Smooth muscle cell (in vitro differentiated cells): ENCODE measurements at regions not wholly inside any gene's neighbourhood (a gene's known extent, or its start where the extent isn't known, plus 50 kb on each side); places are given as distances from the start of the nearest gene placed in this dataset.
"Not testable (repeated sequence)": the region's sequence is repeated elsewhere in the genome, so short reads cannot be mapped to it uniquely, and the experiment has no call there.

ENCODE experiments used
- DNase-seq: peaks from one replicate; lab custom pipeline; 2025; ENCODE audit not compliant: unreplicated experiment; lab: John Stamatoyannopoulos, UW
- H2AFZ ChIP-seq: fragments of 200-600 bp; sonication (generic); 2 replicates; pipeline ENCODE4 v1.6.0; 2016; ENCODE audit warnings: antibody characterized with exemption, low read depth, mild to moderate bottlenecking
- H3F3A ChIP-seq: fragments of 200-600 bp; sonication (generic); 2 replicates; pipeline ENCODE4 v1.6.0; 2017; ENCODE audit warnings: antibody characterized with exemption, low read depth
- H3K27ac ChIP-seq: fragments of 200-600 bp; sonication (generic); 2 replicates; pipeline ENCODE4 v1.5.1; 2016; ENCODE audit warnings: low read depth, mild to moderate bottlenecking
- H3K27me3 ChIP-seq: fragments of 200-600 bp; sonication (generic); 2 replicates; pipeline ENCODE4 v1.6.1; 2016; ENCODE audit warnings: low read depth, mild to moderate bottlenecking
- H3K36me3 ChIP-seq: fragments of 200-600 bp; sonication (generic); 2 replicates; pipeline ENCODE4 v1.5.1; 2016; ENCODE audit warnings: low read depth
- H3K4me1 ChIP-seq: fragments of 200-600 bp; sonication (generic); 2 replicates; pipeline ENCODE4 v1.5.1; 2016; ENCODE audit warnings: low read depth
- H3K4me2 ChIP-seq: fragments of 200-600 bp; sonication (generic); 2 replicates; pipeline ENCODE4 v1.6.0; 2016; ENCODE audit warnings: mild to moderate bottlenecking
- H3K4me3 ChIP-seq: fragments of 200-600 bp; sonication (generic); 2 replicates; pipeline ENCODE4 v1.5.1; 2016; ENCODE audit warnings: mild to moderate bottlenecking
- H3K79me2 ChIP-seq: fragments of 200-600 bp; sonication (generic); 2 replicates; pipeline ENCODE4 v1.6.0; 2016; ENCODE audit warnings: low read depth, mild to moderate bottlenecking
- H3K9ac ChIP-seq: fragments of 200-600 bp; sonication (generic); 2 replicates; pipeline ENCODE4 v1.6.0; 2016; ENCODE audit warnings: low read depth
- H3K9me3 ChIP-seq: fragments of 200-600 bp; sonication (generic); replicated peaks from 2 replicates; pipeline ENCODE4 v1.5.1; 2016; ENCODE audit warnings: low read depth
- H4K20me1 ChIP-seq: fragments of 200-600 bp; sonication (generic); 2 replicates; pipeline ENCODE4 v1.6.0; 2016; ENCODE audit warnings: low read depth
- WGBS: methylation state at CpG from one replicate; pipeline ENCODE4 v1.1.7; 2016; ENCODE audit warnings: low lambda C conversion rate; 5-methylcytosine and 5-hydroxymethylcytosine counted together
- TF ChIP-seq, protein P1 (sequence below): fragments of 200-600 bp; sonication (generic); IDR thresholded peaks from 2 replicates; pipeline ENCODE4 v1.5.1; 2017; ENCODE audit warnings: borderline replicate concordance, mild to moderate bottlenecking, antibody characterized with exemption; ENCODE audit not compliant: insufficient read depth, poor library complexity, severe bottlenecking

DNA sequence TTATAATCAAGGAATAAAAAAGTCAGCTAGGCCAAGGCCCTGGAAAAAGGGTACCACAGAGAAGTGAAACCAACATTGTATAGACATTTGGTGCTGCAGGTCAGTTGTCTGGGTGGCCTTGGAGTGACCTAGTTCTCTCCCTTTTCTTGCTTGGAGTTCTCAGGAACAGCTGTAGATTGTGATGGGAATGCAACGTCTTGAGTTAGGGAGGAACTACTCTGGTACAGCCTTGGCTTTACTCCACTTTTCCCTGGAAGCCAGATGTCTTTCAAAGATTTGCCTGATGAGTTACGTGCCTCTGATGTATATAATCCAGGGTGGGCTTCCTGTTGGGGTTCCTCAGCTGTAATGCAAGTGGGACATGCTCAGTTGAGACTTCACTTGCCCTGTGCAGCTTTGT lies 694.7 kb downstream of the HTR1B start:
- H2AFZ ChIP-seq = peak overlapping the region; percentile 55
- H4K20me1 ChIP-seq = no peaks in the 10 kb centered on the region
- no peaks in the 10 kb centered on the region for H3K79me2 ChIP-seq
- TF ChIP-seq, protein P1, sequence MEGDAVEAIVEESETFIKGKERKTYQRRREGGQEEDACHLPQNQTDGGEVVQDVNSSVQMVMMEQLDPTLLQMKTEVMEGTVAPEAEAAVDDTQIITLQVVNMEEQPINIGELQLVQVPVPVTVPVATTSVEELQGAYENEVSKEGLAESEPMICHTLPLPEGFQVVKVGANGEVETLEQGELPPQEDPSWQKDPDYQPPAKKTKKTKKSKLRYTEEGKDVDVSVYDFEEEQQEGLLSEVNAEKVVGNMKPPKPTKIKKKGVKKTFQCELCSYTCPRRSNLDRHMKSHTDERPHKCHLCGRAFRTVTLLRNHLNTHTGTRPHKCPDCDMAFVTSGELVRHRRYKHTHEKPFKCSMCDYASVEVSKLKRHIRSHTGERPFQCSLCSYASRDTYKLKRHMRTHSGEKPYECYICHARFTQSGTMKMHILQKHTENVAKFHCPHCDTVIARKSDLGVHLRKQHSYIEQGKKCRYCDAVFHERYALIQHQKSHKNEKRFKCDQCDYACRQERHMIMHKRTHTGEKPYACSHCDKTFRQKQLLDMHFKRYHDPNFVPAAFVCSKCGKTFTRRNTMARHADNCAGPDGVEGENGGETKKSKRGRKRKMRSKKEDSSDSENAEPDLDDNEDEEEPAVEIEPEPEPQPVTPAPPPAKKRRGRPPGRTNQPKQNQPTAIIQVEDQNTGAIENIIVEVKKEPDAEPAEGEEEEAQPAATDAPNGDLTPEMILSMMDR = no peak
- H3F3A ChIP-seq = peaks cover 6% of the 10 kb centered on the region
- H3K4me2 ChIP-seq = no peak overlapping the region
- H3K4me3 ChIP-seq = no peak overlapping the region
- no peaks in the 10 kb centered on the region for H3K9me3 ChIP-seq
- WGBS = 53% methylated on average over 2 of the region's 2 CpGs
- peaks cover 8% of the 10 kb centered on the region for H3K4me1 ChIP-seq
- DNase-seq = no peak
- H3K36me3 ChIP-seq = no peaks in the 10 kb centered on the region
- H3K27ac ChIP-seq = peak overlapping the region; percentile 86
- no peaks in the 10 kb centered on the region for H3K27me3 ChIP-seq
- no peak overlapping the region for H3K9ac ChIP-seq

DNA sequence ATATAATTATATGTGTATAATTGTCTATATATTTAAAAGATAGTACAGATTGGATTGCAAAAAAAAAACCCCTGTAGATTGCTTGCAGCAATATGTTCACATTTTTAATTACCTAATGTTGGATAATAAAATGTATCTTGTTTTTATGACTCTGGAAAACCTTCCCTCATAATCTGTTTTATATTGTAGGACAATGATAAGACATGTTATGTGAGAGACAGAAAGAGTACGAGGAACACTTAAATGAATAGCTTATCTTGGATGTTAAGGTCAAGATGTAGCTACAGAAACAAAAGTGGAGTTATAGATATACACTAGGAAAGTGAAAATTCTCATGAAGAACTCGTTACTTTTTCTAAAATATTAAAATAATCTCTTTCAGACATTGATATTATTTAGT lies 691.6 kb upstream of the IMPG1 start:
- TF ChIP-seq, protein P1 = no peak
- no peak overlapping the region for H3K9ac ChIP-seq
- H3K79me2 ChIP-seq = no peaks in the 10 kb centered on the region
- no peaks in the 10 kb centered on the region for H3K36me3 ChIP-seq
- no peaks in the 10 kb centered on the region for H3K9me3 ChIP-seq
- no peak overlapping the region for H3K4me3 ChIP-seq
- H3K4me1 ChIP-seq = no peaks in the 10 kb centered on the region
- H3K27me3 ChIP-seq = no peaks in the 10 kb centered on the region
- H2AFZ ChIP-seq = no peak overlapping the region
- no peak for DNase-seq
- WGBS = 75% methylated on average over 2 of the region's 2 CpGs
- no peaks in the 10 kb centered on the region for H4K20me1 ChIP-seq
- H3K4me2 ChIP-seq = no peak overlapping the region
- H3K27ac ChIP-seq = no peak overlapping the region
- H3F3A ChIP-seq = peaks cover 6% of the 10 kb centered on the region

DNA sequence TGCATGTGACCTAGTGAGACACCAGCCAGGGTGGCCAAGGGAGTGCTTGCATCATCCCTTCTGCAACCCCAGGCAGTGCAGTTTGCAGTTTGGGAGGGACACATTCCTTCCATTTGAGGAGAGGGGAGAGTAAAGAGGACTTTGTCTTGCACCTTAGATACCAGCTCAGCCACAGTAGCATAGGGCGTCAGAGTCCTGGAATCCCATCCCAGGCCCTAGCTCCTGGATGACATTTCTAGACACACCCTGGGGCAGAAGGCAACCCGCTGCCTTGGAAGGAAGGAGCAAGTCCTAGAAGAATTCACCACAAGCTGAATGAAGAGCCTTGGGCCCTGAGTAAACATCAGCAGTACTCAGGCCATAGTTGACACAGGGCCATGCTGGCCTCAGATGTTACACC lies 680.4 kb upstream of the IMPG1 start:
- Histone ChIP-seq H4K20me1 (no peaks in the 10 kb centered on the region), H3K4me3 (no peak overlapping the region), H3K79me2 (no peaks in the 10 kb centered on the region), H3F3A (no peaks in the 10 kb centered on the region), H3K9me3 (no peaks in the 10 kb centered on the region), H3K4me1 (no peaks in the 10 kb centered on the region), H3K27me3 (no peaks in the 10 kb centered on the region), H3K36me3 (no peaks in the 10 kb centered on the region), H3K4me2 (no peak overlapping the region), H3K27ac (no peak overlapping the region), H3K9ac (no peak overlapping the region), H2AFZ (no peak overlapping the region)
- TF ChIP-seq, protein P1 = no peak
- no peak for DNase-seq
- 93% methylated on average over 2 of the region's 2 CpGs for WGBS

DNA sequence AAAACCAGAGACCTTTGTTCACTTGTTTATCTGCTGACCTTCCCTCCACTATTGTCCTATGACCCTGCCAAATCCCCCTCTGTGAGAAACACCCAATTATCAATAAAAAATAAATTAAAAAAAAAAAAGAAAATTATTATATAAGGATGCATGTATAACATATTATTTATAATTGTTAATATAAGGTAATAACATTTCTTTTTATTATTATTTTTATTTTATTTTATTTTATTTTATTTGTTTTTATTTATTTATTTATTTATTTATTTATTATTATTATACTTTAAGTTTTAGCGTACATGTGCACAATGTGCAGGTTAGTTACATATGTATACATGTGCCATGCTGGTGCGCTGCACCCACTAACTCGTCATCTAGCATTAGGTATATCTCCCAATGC lies 672.9 kb upstream of the IMPG1 start:
- H3K9ac ChIP-seq, H3F3A ChIP-seq, H3K4me3 ChIP-seq, DNase-seq, H3K4me1 ChIP-seq, H2AFZ ChIP-seq, H3K4me2 ChIP-seq, H3K27ac ChIP-seq, H3K27me3 ChIP-seq, H3K79me2 ChIP-seq, H3K9me3 ChIP-seq, H3K36me3 ChIP-seq, H4K20me1 ChIP-seq: not testable (repeated sequence)
- 90% methylated on average over 1 of the region's 3 CpGs for WGBS

DNA sequence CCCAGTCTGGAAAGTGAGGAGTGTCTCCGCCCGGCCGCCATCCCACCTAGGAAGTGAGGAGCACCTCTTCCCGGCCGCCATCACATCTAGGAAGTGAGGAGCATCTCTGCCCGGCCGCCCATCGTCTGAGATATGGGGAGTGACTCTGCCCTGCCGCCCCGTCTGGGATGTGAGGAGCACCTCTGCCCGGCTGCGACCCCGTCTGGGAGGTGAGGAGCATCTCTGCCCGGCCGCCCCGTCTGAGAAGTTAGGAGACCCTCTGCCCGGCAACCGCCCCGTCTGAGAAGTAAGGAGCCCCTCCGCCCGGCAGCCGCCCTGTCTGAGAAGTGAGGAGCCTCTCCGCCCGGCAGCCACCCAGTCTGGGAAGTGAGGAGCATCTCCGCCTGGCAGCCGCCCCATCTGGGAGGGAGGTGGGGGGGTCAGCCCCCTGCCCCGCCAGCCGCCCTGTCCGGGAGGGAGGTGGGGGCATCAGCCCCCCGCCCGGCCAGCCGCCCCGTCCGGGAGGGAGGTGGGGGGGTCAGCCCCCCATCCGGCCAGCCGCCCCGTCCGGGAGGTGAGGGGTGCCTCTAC lies 671.8 kb upstream of the IMPG1 start:
- H3K4me1 ChIP-seq, H3K9me3 ChIP-seq, DNase-seq, H3K4me3 ChIP-seq, H3K36me3 ChIP-seq, H3K9ac ChIP-seq, H3K79me2 ChIP-seq, H3K27me3 ChIP-seq, H2AFZ ChIP-seq, H3K4me2 ChIP-seq, H3K27ac ChIP-seq, H3F3A ChIP-seq, H4K20me1 ChIP-seq: not testable (repeated sequence)
- WGBS = 99% methylated on average over 14 of the region's 38 CpGs
